HG03045 (cell line): ENCODE measurements at regions not wholly inside any gene's neighbourhood (a gene's known extent, or its start where the extent isn't known, plus 50 kb on each side); places are given as distances from the start of the nearest gene placed in this dataset.

Experiments used
- ATAC-seq: cut with Tn5 transposase; IDR thresholded peaks from one replicate; pipeline ENCODE4 v1.9.1; 2021; ENCODE audit warnings: mild to moderate bottlenecking, moderate library complexity; ENCODE audit not compliant: unreplicated experiment

DNA sequence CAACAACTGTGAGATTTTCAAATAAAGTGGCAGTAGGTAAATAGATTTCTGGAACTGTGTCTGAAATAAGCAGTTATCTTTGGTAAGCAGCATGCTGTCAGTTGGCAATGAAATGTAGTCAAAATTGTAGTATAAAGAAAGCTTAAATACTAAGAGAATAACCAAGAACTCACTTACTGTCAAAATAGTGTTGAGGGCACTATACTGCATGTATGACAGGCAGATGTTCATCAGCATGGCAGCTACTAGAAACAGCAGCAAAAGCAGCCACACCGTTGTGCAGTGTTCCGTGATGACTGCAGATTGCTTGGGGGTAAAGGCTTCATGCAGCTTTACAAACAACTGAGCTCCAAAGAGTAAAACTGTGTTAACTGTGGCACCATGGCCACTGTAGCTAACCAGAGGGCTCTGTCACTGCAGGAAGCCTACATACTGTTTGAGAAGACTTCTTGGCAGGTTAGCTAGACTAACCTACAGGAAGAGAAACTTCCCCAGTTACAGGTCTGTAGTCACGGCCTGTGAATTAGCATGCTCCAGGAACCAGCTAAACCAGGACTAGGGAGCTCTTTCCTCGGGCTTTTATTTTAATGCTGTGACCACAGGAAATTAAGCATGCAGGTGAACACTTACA, 459.7 kb downstream of the TBL1XR1 start:
- ATAC-seq = no peak

- ATAC-seq = no peak
Observed at GRCh38 chr3:176734146-176734545, 463.1 kb downstream of the TBL1XR1 start.

DNA sequence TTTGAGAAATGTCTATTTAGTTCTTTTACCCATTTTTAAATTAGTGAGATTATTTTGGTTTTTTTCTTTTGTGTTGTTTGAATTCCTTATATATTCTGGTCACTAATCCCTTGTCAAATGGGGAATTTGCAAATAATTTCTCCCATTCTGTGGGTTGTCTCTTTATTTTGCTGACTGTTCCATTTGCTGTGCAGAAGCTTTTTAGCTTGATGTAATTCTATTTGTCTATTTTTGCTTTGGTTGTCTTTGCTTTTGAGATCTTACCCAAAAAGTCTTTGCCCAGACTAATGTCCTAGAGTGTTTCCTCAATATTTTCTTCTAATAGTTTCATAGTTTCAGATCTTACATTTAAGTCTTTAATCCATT, 472.9 kb downstream of the TBL1XR1 start:
- ATAC-seq = no peak

DNA sequence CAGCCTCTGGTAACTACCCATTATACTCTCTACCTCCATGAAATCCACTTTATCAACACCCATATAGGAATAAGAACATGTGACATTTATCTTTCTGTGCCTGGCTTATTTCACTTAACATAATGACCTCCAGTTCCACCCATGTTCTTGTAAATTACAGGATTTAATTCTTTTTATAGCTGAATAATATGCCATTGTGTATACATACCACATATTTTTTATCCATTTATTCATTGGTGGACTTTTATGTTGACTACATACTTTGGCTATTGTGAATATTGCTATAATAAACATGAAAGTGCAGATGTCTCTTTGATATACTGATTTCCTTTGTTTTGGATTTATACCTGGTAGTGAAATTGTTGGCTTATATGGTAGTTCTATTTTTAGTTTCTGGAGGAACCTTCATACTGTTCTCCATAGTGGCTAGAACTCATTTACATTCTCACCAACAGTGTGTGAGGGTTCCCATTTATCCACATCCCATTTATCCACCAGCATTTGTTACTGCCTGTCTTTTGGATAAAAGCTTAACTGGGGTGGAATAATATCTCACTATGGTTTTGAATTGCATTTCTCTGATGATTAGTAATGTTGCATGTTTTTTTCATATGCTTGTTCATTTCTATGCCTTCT, 473.4 kb downstream of the TBL1XR1 start:
- no peak for ATAC-seq

DNA sequence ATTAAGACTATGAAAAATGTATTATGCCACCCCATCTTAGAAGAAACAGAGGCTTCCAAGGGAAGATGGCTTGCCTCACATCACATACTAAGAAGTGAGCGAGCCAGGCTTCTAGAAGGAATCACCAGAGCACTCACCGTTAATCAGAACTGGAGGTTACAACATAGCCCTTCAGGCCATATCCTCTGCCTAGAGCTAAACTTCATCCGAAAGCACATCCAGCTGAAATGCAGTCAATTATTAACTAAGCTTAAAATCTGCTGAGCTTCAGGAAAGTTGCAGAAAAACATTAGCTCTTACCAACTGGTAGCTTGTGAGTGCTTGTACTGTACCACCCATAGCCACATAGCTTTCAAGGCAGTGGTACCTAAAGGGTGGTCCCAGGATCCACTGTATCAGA, 483.2 kb downstream of the TBL1XR1 start:
- no peak for ATAC-seq

DNA sequence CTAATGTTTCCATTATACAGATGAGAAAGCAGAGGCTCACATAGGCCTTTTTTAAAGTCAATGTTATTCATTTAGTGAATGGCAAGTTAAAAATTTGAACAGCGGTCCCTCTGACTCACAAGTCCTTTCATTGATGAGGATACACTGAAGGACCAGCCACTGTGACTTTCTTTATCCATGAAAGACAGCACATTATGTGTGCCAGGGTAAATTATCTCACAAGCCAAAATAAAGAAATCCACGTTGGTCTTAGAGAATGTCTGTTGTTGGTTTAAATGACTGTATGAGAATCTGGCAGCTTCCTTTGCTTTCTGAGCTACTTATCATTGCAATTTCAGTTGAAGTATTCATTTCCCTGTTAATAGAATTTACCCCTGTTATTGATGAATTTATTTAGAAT, 485.1 kb downstream of the TBL1XR1 start:
- ATAC-seq = no peak

GRCh38 chr3:176699288-176699687, 498.0 kb downstream of the TBL1XR1 start:
- no peak for ATAC-seq

DNA sequence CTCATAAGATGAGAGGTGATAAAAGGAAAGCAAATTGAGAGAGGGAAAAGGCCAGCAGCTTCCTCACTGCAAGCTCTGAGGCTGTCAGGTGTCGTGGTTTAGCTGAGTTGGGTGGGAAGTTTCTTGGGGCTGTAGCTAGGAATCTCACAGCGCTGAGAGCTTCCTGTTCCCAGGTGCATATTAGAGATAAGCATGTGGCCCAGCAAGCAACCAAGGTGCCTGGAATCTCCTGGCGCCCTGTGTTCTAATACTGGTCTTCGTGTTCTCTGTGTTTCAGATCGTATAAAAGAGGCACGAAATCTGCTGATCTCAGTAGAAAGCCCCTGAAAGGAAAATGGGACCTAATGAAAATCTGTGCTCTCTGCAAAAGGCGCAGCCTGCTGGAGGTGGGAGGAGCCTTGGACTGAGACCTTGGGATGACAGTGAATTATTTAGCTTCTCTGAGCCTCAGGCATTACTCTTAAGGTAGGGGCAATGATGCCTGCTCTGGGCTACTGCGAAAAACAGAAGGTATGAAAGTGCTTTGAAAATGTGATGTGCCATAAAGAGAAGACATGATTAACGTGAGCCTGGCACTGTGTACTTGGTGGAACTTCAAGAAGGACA, 499.9 kb downstream of the TBL1XR1 start:
- no peak for ATAC-seq

GRCh38 chr3:176696816-176697215, 500.5 kb downstream of the TBL1XR1 start:
- ATAC-seq = no peak

- ATAC-seq = no peak
Observed at GRCh38 chr3:176692966-176693785, 504.1 kb downstream of the TBL1XR1 start.

- ATAC-seq = no peak
Observed at GRCh38 chr3:176692199-176692965, 504.9 kb downstream of the TBL1XR1 start.

GRCh38 chr3:176690083-176690869, 507.0 kb downstream of the TBL1XR1 start:
- no peak for ATAC-seq

GRCh38 chr3:176687754-176688153, 509.5 kb downstream of the TBL1XR1 start:
- ATAC-seq = no peak

GRCh38 chr3:176683382-176683781, 513.9 kb downstream of the TBL1XR1 start:
- no peak for ATAC-seq

DNA sequence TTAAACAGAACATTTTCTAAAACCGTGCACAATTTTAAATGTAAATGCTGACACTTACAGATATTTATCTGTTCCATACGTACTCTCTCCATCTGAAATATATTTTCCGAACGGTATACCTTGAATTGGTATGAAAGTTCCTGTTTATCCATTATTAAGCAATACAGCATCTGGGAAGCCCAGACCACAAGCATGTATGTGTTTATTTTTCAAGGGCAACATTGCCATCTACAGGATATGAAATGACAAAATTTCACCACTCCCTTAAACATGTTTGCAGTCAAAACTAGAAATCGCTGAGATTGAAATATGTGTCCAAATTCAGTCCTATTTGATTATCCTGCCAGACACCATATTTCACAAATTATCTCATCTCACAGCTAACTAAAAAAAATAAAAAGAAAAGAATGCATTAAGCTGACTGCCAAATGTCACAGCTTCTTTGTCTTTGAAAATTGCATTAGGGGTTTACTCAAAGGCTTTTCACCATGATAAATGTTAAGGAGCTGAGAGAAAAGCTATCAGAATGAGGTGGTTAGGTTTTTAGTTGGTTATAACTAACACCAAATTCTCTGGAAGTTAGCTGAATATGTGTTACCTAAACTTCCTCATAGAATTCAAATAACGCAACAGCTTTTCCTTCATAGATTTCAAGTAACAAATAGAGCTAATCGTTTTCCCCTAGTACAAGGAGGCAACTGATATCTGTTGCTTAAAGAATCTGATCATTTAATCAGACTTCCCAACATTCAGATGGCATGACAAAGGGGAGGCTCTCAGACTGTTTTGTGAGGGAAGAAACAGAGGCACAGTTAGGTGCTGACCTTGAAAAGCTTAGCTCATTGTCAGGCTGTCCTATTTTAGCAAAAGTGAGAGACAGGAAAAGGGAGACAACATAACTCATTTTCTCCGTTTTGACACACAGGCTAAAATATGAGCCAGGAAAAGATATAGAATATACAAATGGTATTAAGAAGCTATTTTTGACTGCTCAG, 533.1 kb downstream of the TBL1XR1 start:
- ATAC-seq = no peak

- ATAC-seq = no peak
Observed at GRCh38 chr3:176663387-176663786, 533.9 kb downstream of the TBL1XR1 start.

GRCh38 chr3:176661432-176661964, 535.8 kb downstream of the TBL1XR1 start:
- ATAC-seq = no peak

GRCh38 chr3:176655404-176656094, 541.7 kb downstream of the TBL1XR1 start:
- ATAC-seq = no peak
